ENCODE measurements at regions not wholly inside any gene's neighbourhood (a gene's known extent, or its start where the extent isn't known, plus 50 kb on each side); places are given as distances from the start of the nearest gene placed in this dataset.

DNA sequence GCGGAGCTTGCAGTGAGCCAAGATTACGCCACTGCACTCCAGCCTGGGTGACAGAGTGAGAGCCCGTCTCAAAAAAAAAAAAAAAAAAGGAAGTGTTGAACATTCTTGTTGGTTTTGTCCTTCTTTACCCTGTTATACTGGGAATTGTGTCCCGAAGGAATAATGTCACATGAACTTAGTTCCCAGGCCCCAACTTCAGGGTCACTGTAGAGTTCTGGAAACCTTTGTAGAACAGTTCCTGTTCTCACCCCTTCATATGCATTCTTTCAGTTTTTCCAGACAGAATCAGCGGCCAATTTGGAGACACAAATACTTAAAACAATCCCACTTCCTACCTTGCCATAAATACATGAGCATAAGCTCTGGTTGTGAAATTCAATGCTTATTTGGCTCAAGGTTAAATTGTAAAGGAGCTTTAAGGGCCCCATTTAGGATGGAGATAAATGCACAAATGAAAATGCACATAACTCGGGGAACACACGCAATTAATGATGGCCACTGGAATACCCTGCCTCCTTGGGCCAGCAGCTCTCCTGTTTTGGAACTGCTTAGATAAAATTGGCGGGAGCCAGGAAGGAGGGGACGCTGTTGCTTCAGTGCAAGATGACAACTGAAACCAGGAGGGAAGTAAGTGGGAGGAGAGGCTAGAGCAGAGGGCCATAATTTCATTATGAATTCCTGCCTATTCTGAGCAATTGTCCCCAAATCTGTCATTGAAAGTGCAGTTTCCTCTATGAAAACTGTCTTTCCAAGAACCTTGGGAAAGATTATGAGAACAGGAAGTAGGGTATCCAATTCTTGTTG is 153.7 kb downstream of the FGF1 start:
- no peak overlapping the region for H3K4me3 Mint-ChIP-seq
- peaks cover 12% of the 10 kb centered on the region for H3K9me3 Mint-ChIP-seq
- no peaks in the 10 kb centered on the region for H3K4me1 Mint-ChIP-seq
- peaks cover 8% of the 10 kb centered on the region for H3K36me3 Mint-ChIP-seq (ENCODE audit: low read depth)
- no peak for DNase-seq (ENCODE audit: low read depth, low spot score)
- no peak overlapping the region for H3K27ac Mint-ChIP-seq (ENCODE audit: unreplicated experiment)
- TF ChIP-seq, protein P1, sequence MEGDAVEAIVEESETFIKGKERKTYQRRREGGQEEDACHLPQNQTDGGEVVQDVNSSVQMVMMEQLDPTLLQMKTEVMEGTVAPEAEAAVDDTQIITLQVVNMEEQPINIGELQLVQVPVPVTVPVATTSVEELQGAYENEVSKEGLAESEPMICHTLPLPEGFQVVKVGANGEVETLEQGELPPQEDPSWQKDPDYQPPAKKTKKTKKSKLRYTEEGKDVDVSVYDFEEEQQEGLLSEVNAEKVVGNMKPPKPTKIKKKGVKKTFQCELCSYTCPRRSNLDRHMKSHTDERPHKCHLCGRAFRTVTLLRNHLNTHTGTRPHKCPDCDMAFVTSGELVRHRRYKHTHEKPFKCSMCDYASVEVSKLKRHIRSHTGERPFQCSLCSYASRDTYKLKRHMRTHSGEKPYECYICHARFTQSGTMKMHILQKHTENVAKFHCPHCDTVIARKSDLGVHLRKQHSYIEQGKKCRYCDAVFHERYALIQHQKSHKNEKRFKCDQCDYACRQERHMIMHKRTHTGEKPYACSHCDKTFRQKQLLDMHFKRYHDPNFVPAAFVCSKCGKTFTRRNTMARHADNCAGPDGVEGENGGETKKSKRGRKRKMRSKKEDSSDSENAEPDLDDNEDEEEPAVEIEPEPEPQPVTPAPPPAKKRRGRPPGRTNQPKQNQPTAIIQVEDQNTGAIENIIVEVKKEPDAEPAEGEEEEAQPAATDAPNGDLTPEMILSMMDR (conservative IDR thresholded peaks at IDR 0.05), result no peak
- no peaks in the 10 kb centered on the region for H3K27me3 Mint-ChIP-seq (ENCODE audit: low read depth)

DNA sequence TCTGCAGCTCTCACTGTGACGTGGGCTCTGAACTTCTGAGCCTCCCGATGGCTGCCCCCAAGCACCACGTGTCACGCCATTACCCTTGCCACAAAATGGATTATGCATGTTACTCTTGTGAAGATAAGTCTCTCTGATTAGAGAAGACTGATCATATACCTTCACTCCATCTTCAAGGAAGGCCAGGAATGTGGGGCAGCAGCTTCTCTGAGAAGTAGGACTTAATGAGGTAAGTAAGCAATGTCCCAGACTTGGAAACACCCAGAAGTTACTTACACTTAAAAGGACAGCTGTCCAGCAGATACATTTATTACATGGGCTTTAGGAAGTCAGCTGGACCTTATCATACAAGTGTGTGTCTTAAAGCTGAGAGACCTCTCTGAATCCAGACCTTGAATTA is 155.0 kb downstream of the FGF1 start:
- peaks cover 10% of the 10 kb centered on the region for H3K9me3 Mint-ChIP-seq
- no peaks in the 10 kb centered on the region for H3K27me3 Mint-ChIP-seq (ENCODE audit: low read depth)
- H3K36me3 Mint-ChIP-seq (ENCODE audit: low read depth), result peaks cover 5% of the 10 kb centered on the region
- TF ChIP-seq, protein P1 (conservative IDR thresholded peaks at IDR 0.05), result no peak
- DNase-seq (ENCODE audit: low read depth, low spot score), result no peak
- H3K27ac Mint-ChIP-seq (ENCODE audit: unreplicated experiment), result peak overlapping the region; percentile 0
- H3K4me3 Mint-ChIP-seq, result no peak overlapping the region
- H3K4me1 Mint-ChIP-seq, result no peaks in the 10 kb centered on the region

DNA sequence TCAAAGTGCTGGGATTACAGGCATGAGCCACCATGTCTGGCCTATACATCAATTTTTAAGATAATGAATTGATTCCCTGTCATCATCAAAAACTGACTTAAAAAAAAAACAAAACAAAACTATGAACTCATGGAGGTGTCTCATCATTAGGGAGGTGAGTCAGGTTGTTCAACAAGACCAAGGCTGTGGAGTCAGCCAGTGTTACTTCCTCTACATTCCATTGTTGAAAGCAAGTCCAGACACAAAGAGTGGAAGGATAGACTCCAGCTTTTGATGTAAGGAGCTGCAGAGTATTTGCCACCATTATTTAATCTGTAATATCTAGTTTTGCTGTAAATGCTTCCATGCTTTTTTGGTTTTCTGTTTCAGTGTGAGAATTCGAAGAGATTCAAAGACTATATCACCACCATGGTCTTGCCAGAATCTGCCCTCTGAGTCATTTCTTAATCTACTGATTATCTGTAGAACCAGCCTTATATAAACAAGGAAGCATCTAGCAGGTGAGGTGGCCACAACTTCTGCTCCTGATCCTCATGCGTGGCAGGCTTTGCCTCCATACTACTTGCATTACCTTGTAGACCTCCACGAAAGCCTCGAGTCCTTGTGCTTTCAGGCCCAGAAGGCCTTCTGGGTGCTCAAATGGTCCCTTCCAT is 156.1 kb downstream of the FGF1 start:
- no peak overlapping the region for H3K27ac Mint-ChIP-seq (ENCODE audit: unreplicated experiment)
- peaks cover 6% of the 10 kb centered on the region for H3K9me3 Mint-ChIP-seq
- no peaks in the 10 kb centered on the region for H3K27me3 Mint-ChIP-seq (ENCODE audit: low read depth)
- H3K4me3 Mint-ChIP-seq, result no peak overlapping the region
- peaks cover 5% of the 10 kb centered on the region for H3K36me3 Mint-ChIP-seq (ENCODE audit: low read depth)
- TF ChIP-seq, protein P1 (conservative IDR thresholded peaks at IDR 0.05), result no peak
- DNase-seq (ENCODE audit: low read depth, low spot score), result no peak
- no peaks in the 10 kb centered on the region for H3K4me1 Mint-ChIP-seq

DNA sequence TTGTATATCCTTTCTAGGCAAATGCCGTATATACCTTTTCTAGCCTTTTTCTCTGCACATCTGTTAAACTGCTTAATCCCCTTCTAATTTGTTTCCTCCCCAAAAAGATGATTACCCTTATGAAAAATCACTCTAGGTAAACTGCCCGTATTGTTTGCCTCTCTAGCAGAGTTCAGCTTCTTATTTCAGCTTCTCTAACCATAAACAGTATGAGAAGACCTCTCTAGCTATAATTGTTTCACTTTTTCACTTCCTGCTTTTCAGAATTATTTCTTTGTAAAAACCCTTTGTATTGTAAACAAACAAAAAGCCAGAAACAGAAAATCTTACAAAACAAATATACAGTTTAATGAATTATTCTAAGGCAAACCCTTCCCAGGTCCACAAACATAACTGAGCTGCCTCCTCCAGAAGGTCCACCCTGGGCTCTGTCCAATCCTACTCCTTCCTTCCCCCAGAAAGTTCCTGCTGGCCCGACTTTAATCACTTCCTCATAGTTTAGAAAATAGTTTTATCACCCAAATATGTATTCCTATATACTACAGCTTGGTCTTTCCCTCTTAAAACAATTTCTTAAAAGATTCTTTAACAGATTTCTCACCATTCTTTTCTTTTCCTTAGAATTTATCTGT is 158.1 kb downstream of the FGF1 start:
- no peak for DNase-seq (ENCODE audit: low read depth, low spot score)
- H3K4me3 Mint-ChIP-seq, result no peak overlapping the region
- no peaks in the 10 kb centered on the region for H3K4me1 Mint-ChIP-seq
- H3K9me3 Mint-ChIP-seq, result peaks cover 7% of the 10 kb centered on the region
- no peaks in the 10 kb centered on the region for H3K27me3 Mint-ChIP-seq (ENCODE audit: low read depth)
- H3K36me3 Mint-ChIP-seq (ENCODE audit: low read depth), result peaks cover under 1% of the 10 kb centered on the region
- TF ChIP-seq, protein P1 (conservative IDR thresholded peaks at IDR 0.05), result no peak
- no peak overlapping the region for H3K27ac Mint-ChIP-seq (ENCODE audit: unreplicated experiment)

DNA sequence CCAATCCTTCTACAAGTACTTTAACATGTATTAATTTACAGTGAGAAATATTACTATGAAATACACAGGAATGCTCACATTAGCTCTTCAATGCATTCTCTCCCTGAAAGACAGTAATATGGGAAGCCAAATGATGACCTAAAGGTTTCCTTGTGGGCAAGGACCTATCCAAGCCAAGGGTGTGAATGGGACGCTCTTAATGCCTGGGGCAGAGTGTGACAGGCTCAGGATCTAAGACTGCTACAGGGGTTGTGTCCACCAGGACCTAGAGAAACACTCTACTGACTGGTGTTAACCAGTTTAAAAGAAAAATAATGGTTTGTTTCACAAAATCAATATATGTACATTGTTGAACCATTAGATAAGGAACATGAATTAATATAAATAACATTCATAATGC is 158.7 kb downstream of the FGF1 start:
- Mint-ChIP-seq H3K4me3 (no peak overlapping the region), H3K36me3 (ENCODE audit: low read depth) (no peaks in the 10 kb centered on the region), H3K27ac (ENCODE audit: unreplicated experiment) (no peak overlapping the region), H3K27me3 (ENCODE audit: low read depth) (no peaks in the 10 kb centered on the region), H3K4me1 (no peaks in the 10 kb centered on the region), H3K9me3 (peaks cover 6% of the 10 kb centered on the region)
- TF ChIP-seq, protein P1 (conservative IDR thresholded peaks at IDR 0.05), result no peak
- DNase-seq (ENCODE audit: low read depth, low spot score), result no peak

Data from neural crest cell (in vitro differentiated cells).